LNCaP clone FGC (cell line): ENCODE measurements at regions not wholly inside any gene's neighbourhood (a gene's known extent, or its start where the extent isn't known, plus 50 kb on each side); places are given as distances from the start of the nearest gene placed in this dataset.

Experiments used
- DNase-seq: peaks from one replicate; pipeline ENCODE4 v3.0.0-alpha.2; 2011; ENCODE audit warnings: low read depth
- H3K4me3 ChIP-seq: 2 replicates; pipeline ENCODE4 v1.5.1; 2011; ENCODE audit warnings: mild to moderate bottlenecking, low read depth, low read length, control low read depth
- TF ChIP-seq, protein P1 (sequence below): IDR thresholded peaks from 2 replicates; pipeline ENCODE4 v1.5.1; 2012; ENCODE audit warnings: mild to moderate bottlenecking; ENCODE audit not compliant: control insufficient read depth, insufficient read depth; ENCODE audit errors: extremely low read depth

GRCh38 chr10:29879862-29880261 lies 179.5 kb downstream of the JCAD start:
- no peak overlapping the region for H3K4me3 ChIP-seq
- no peak for DNase-seq
- TF ChIP-seq, protein P1, sequence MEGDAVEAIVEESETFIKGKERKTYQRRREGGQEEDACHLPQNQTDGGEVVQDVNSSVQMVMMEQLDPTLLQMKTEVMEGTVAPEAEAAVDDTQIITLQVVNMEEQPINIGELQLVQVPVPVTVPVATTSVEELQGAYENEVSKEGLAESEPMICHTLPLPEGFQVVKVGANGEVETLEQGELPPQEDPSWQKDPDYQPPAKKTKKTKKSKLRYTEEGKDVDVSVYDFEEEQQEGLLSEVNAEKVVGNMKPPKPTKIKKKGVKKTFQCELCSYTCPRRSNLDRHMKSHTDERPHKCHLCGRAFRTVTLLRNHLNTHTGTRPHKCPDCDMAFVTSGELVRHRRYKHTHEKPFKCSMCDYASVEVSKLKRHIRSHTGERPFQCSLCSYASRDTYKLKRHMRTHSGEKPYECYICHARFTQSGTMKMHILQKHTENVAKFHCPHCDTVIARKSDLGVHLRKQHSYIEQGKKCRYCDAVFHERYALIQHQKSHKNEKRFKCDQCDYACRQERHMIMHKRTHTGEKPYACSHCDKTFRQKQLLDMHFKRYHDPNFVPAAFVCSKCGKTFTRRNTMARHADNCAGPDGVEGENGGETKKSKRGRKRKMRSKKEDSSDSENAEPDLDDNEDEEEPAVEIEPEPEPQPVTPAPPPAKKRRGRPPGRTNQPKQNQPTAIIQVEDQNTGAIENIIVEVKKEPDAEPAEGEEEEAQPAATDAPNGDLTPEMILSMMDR: no peak

GRCh38 chr10:29878492-29878891 lies 180.9 kb downstream of the JCAD start:
- TF ChIP-seq, protein P1: no peak
- DNase-seq: no peak

GRCh38 chr10:29877793-29878491 lies 181.4 kb downstream of the JCAD start:
- no peak overlapping the region for H3K4me3 ChIP-seq
- TF ChIP-seq, protein P1: no peak
- no peak for DNase-seq

More at GRCh38 chr10:29878492-29878891, 180.9 kb downstream of the JCAD start:
- no peak overlapping the region for H3K4me3 ChIP-seq

- TF ChIP-seq, protein P1: no peak
- H3K4me3 ChIP-seq: no peak overlapping the region
- no peak for DNase-seq
Measured at GRCh38 chr10:29876008-29876555, 183.3 kb downstream of the JCAD start.

GRCh38 chr10:29874606-29875269 lies 184.6 kb downstream of the JCAD start:
- TF ChIP-seq, protein P1: no peak
- DNase-seq: no peak
- no peak overlapping the region for H3K4me3 ChIP-seq

DNA sequence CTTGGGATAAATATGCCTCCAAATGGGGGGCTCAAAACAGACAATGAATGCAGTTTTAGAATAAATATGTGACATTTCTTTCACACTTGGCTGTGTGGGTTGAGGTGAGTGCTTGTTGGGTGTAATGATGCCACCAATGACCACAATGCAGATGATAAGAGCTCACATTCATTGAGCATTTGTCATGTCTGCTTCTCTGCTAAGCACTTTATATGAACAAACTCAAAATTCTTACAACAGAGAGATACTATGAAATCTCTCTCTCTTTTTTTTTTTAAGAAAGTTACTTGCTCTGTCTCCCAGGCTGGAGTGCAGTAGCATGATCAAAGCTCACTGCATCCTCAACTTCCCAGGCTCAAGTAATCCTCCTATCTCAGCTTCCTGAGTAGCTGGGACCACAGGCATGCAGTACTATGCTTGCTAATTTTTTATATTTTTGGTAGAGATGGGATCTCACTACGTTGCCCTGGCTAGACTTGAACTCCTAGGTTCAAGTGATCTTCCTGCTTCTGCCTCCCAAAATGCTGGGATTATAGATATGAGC lies 185.4 kb downstream of the JCAD start:
- TF ChIP-seq, protein P1: no peak

More for the DNA sequence above, 185.4 kb downstream of the JCAD start:
- no peak overlapping the region for H3K4me3 ChIP-seq
- no peak for DNase-seq
